KOPT-K1 (cell line): ENCODE measurements at regions not wholly inside any gene's neighbourhood (a gene's known extent, or its start where the extent isn't known, plus 50 kb on each side); places are given as distances from the start of the nearest gene placed in this dataset.

Experiments used
- H3K27ac ChIP-seq: fragments of 200-600 bp; sonication (generic); 2 replicates; pipeline ENCODE4 v1.5.1; 2016; ENCODE audit warnings: antibody characterized with exemption, mild to moderate bottlenecking, low read depth, low read length; ENCODE audit not compliant: poor library complexity, severe bottlenecking
- H3K36me3 ChIP-seq: fragments of 200-600 bp; sonication (generic); 2 replicates; pipeline ENCODE4 v1.5.1; 2017; ENCODE audit warnings: antibody characterized with exemption, mild to moderate bottlenecking, low read length, moderate library complexity; ENCODE audit not compliant: insufficient read depth
- H3K9me3 ChIP-seq: fragments of 200-600 bp; sonication (generic); 2 replicates; pipeline ENCODE4 v1.5.1; 2017; ENCODE audit warnings: antibody characterized with exemption, low read length, mild to moderate bottlenecking; ENCODE audit not compliant: insufficient read depth, poor library complexity, severe bottlenecking

- H3K9me3 ChIP-seq, result no peaks in the 10 kb centered on the region
- no peak overlapping the region for H3K27ac ChIP-seq
- no peaks in the 10 kb centered on the region for H3K36me3 ChIP-seq
These were observed 75.7 kb upstream of the TBX3 start for GRCh38 chr12:114759635-114760034.

DNA sequence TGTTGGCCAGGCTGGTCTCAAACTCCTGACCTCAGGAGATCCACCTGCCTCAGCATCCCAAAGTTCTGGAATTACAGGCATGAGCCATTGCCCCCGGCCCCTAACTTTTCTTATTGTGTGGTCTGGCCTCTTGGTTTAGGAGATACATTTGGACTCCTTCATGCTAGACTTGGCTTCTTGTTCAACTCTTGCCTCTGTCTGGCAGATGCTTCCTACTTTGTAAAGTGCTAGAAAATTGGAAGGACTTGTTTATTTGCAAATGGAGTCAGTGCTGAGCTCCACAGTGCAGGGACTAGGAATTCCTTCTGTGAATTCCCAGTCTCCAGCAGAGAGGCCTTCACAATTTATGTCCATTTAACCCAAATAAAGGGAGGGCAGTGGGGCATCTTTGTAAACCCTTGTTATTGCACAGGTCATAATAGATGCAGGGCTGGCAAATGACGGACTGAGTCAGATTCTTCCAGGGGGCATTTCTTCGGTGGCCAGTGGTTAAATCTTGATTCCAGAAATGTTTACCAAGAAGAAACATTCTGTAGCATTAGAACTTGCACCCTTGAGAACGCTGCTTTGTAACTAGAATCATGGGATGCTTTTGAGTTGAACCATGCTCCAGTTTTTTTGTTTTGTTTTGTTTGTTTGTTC, 73.8 kb upstream of the TBX3 start:
- no peaks in the 10 kb centered on the region for H3K36me3 ChIP-seq
- no peak overlapping the region for H3K27ac ChIP-seq

DNA sequence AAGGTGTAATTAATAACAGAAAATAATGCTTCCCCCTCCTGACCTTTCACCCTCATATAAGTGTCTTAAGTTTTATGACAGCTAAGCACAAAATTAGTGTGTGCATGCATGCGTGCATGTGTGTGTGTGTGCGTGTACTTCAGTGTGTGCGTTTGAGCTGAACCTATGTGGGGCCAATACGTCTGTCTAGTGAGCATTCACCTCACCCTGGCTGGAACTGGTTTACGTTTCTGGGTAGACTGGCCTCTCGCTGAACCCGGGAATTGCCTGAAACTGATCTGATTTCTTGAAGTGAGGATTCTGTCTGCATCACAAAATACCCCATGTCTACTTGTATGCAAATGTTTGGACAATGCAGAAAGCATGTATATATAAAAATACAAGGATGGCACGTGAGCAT, 68.2 kb upstream of the TBX3 start:
- H3K9me3 ChIP-seq, result no peaks in the 10 kb centered on the region
- H3K36me3 ChIP-seq, result no peaks in the 10 kb centered on the region

More for the DNA sequence above, 73.8 kb upstream of the TBX3 start:
- no peaks in the 10 kb centered on the region for H3K9me3 ChIP-seq

GRCh38 chr12:114751712-114752111, 67.7 kb upstream of the TBX3 start:
- no peaks in the 10 kb centered on the region for H3K36me3 ChIP-seq
- H3K27ac ChIP-seq, result no peak overlapping the region
- H3K9me3 ChIP-seq, result no peaks in the 10 kb centered on the region

More for the DNA sequence above, 68.2 kb upstream of the TBX3 start:
- H3K27ac ChIP-seq, result no peak overlapping the region

- no peaks in the 10 kb centered on the region for H3K9me3 ChIP-seq
- no peak overlapping the region for H3K27ac ChIP-seq
- H3K36me3 ChIP-seq, result no peaks in the 10 kb centered on the region
These were observed 66.9 kb upstream of the TBX3 start for GRCh38 chr12:114750917-114751316.

- Histone ChIP-seq H3K36me3 (no peaks in the 10 kb centered on the region), H3K27ac (no peak overlapping the region), H3K9me3 (no peaks in the 10 kb centered on the region)
These were observed 65.1 kb upstream of the TBX3 start for GRCh38 chr12:114749065-114749464.

DNA sequence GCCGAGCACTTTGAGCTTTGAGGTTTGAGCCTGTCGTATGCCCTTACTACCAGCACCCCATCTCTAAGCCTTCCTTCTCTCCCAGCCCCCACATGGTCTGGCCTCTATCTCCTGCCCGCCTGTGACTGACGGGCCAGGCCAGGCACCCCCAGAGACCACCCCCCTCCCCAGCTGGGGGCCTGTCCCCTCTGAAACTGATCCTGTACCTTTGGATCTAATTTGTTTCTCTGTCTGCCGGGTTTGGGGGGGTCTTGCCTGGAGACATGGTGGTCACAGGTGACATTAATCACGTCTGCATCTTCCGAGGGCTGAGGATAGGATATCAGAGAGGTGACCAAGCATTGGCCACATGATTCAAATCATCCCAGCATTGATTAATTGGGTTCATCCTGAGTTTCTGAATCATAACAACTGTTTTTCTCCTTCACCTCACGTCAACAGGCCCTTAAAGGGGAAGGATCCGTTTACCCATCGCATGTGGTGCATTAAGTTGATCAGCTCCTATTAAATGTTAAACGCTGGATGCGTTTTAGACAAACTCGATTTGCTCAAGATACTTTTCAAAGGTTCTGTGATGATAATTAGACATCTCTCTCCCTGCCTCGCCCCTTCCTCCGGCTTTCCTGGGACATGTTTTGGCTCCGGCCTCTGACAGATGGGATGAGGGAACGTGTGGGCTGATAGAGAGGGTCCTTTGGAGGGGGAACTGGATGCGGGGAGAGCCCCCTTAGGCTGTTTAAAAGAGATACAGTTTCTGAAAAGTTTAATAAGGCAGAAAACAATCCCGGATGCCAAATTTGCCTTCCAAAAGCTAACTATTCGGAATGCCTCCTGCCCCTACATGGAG, 63.3 kb upstream of the TBX3 start:
- H3K9me3 ChIP-seq, result no peaks in the 10 kb centered on the region
- H3K36me3 ChIP-seq, result no peaks in the 10 kb centered on the region
- no peak overlapping the region for H3K27ac ChIP-seq

DNA sequence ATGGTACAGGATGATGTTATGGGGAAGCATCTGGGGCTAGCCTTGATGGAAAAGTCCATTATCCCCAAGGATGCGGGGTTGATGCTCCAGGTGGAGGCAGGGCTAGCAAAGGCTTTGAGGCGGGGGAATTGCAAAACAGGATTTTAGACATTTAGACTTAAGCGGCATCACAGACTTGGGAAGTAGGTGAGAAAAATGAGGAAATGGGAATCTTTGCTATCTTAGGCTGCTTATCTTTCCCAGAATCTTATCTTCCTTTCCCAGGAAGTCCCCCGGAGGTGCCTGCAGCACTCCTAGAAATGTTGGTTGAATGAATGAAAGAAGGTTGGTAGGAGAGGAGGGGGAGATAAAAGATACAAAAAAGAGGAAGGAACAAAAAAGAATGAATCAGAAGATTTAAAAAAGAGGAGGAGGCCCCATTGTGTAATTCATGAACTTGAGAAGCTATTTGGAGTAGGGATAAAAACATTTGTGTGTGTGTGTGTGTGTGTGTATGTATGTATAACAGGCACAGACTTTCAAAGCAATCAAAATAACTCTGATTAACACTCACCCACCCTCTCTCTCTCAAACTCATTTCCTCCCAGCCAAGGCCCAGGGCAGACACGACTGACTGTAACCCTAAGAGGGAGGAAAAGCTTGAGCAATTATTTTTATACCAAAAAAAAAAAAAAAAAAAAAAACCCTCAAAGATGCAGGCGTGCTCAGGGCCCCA, 62.5 kb upstream of the TBX3 start:
- H3K36me3 ChIP-seq, result no peaks in the 10 kb centered on the region
- H3K9me3 ChIP-seq, result no peaks in the 10 kb centered on the region
- H3K27ac ChIP-seq, result no peak overlapping the region

DNA sequence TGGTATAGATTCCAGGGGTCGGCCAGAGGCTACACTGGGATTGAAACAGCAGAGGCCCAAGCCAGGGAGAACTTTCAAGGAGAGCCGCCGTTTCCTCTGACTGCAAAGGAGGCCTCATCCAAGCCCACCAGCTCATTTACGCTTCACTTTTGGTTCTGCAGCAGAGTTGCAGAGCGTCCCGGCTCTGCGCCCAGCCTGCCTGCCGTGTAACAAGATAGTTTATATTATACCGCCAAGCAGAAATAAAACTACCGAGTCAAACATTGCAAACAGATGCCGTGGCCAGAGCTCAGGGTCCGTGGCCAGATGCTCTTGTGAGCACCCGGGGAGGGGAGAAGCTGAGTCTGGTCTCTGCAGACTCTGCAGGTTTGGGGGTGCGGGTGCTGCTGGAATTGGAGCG, 60.7 kb upstream of the TBX3 start:
- H3K36me3 ChIP-seq, result no peaks in the 10 kb centered on the region
- no peaks in the 10 kb centered on the region for H3K9me3 ChIP-seq
- no peak overlapping the region for H3K27ac ChIP-seq

- Histone ChIP-seq H3K27ac (no peak overlapping the region), H3K9me3 (no peaks in the 10 kb centered on the region), H3K36me3 (no peaks in the 10 kb centered on the region)
These were observed 60.3 kb upstream of the TBX3 start for GRCh38 chr12:114744285-114744684.

- Histone ChIP-seq H3K36me3 (no peaks in the 10 kb centered on the region), H3K9me3 (no peaks in the 10 kb centered on the region), H3K27ac (no peak overlapping the region)
These were observed 59.8 kb upstream of the TBX3 start for GRCh38 chr12:114743799-114744198.

DNA sequence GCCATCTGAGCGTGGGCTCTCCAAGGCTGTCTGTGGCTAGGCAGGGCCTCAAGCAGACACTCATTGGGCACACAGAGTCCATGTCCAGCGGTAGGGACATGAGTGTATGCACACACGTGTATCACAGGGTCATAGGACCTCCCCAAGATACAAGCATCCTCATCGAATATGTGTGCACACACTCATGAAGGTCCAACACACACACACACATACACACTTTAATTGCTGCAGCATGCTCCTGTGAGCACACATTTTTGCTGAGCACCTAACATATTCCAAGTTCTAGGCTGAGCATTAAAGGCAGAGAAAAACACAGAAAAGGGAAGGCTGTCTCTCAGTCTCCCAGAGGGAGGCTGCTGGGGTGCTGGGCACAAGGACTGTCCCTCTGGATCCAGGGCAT, 59.3 kb upstream of the TBX3 start:
- no peaks in the 10 kb centered on the region for H3K36me3 ChIP-seq
- no peaks in the 10 kb centered on the region for H3K9me3 ChIP-seq
- H3K27ac ChIP-seq, result no peak overlapping the region

DNA sequence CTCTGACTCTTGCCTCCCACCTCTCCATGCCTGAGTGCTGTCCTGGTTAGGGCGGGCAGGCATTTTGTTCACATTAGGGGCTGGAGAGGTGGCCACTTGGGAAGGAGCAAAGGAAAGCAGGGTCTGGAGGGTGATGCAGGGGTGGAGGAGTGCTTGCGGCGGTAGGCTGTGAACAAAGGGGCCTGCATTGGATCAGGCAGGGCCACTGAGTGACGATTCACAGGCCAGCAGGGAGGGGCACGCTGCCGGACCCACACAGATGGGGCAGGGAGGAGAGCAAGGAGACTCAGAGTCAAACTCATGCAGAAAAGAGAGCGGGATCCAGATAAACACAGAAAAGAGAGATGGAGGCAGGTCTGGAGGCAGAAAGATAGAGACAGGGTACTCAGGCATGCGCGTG, 58.4 kb upstream of the TBX3 start:
- no peak overlapping the region for H3K27ac ChIP-seq
- no peaks in the 10 kb centered on the region for H3K9me3 ChIP-seq
- no peaks in the 10 kb centered on the region for H3K36me3 ChIP-seq

- Histone ChIP-seq H3K9me3 (no peaks in the 10 kb centered on the region), H3K27ac (no peak overlapping the region), H3K36me3 (no peaks in the 10 kb centered on the region)
These were observed 58.0 kb upstream of the TBX3 start for GRCh38 chr12:114741940-114742339.

- no peaks in the 10 kb centered on the region for H3K9me3 ChIP-seq
- H3K36me3 ChIP-seq, result no peaks in the 10 kb centered on the region
- H3K27ac ChIP-seq, result no peak overlapping the region
These were observed 56.5 kb upstream of the TBX3 start for GRCh38 chr12:114740448-114740847.
